Ovary (tissue), 7 donors: ENCODE measurements at regions not wholly inside any gene's neighbourhood (a gene's known extent, or its start where the extent isn't known, plus 50 kb on each side); places are given as distances from the start of the nearest gene placed in this dataset.

Experiments used
- DNase-seq, 5 donors: peaks; one replicate each; pipeline ENCODE4 v3.0.0-alpha.2; 2019 to 2020
- H3K27ac ChIP-seq, 2 donors: fragments of 200-600 bp; one replicate each; pipeline versions ENCODE4 v1.5.1 to v1.8.0; 2019 to 2022
- H3K27me3 ChIP-seq: fragments of 200-600 bp; one replicate; pipeline ENCODE4 v1.8.0; 2022
- H3K36me3 ChIP-seq: fragments of 200-600 bp; sonication (generic); one replicate; pipeline ENCODE4 v1.5.1; 2019
- H3K4me1 ChIP-seq: one replicate; pipeline ENCODE4 v1.8.1; 2013; ENCODE audit warnings: mild to moderate bottlenecking, moderate library complexity; ENCODE audit not compliant: insufficient read depth
- H3K4me3 ChIP-seq: fragments of 200-600 bp; sonication (generic); one replicate; pipeline ENCODE4 v1.5.1; 2017
- H3K9me3 ChIP-seq, 2 donors: fragments of 200-600 bp in 1 of 2; sonication (generic) in 1 of 2; one replicate each; pipeline versions ENCODE4 v1.5.1 to v1.8.1; 2013 to 2019; ENCODE audit warnings: mild to moderate bottlenecking in 1 of 2, moderate library complexity in 1 of 2
- CTCF ChIP-seq, 3 donors: fragments of 450-650 bp in 2 of 3; fragments of 200-600 bp in 1 of 3; IDR thresholded peaks; one replicate each; pipeline versions ENCODE4 v1.5.1 to v1.8.0; 2016 to 2022; ENCODE audit warnings: antibody characterized with exemption in 3 of 3, mild to moderate bottlenecking in 1 of 3
- EP300 ChIP-seq: sonication (generic); formaldehyde crosslinking; IDR thresholded peaks from one replicate; pipeline ENCODE4 v1.6.1; 2017; ENCODE audit warnings: antibody characterized with exemption
- POLR2A ChIP-seq: fragments of 450-650 bp; IDR thresholded peaks from one replicate; pipeline ENCODE4 v1.6.1; 2017; ENCODE audit warnings: antibody characterized with exemption, mild to moderate bottlenecking, moderate library complexity
- WGBS, 3 donors: extraction: QIAGEN DNeasy Blood & Tissue Kit in 1 of 3; methylation state at CpG; one replicate each; pipeline versions ENCODE4 v1.1.5 to v1.1.7; 2013 to 2017; 5-methylcytosine and 5-hydroxymethylcytosine counted together
- intact Hi-C, 4 donors: fragments of 100-400 bp; cut with DNase I; formaldehyde crosslinking; loops; one replicate each; pipeline versions ENCODE4 v1.11.0 to v1.15.1; 2022 to 2023
- donor health status: DM: no; HTN: no; CAD: no; lungs with moderate emphysema.
- donor health status: DM: no; HTN: no; CAD: no.
- donor health status: Bipolar disorder and iron deficiency.
- donor health status: DM: no; HTN: no; CAD: no.
- donor health status: DM: yes; HTN: yes; CAD: no.

GRCh38 chr1:5370311-5370710, 621.9 kb downstream of the NPHP4 start:
- DNase-seq, result no peak
- TF ChIP-seq EP300, result no peak
- TF ChIP-seq CTCF (IDR thresholded peaks at IDR 0.05), result no peak
- no peak for TF ChIP-seq POLR2A
- no peaks in the 10 kb centered on the region for H3K4me1 ChIP-seq
- intact Hi-C loops, result no loop called here
- H3K27ac ChIP-seq, result no peak overlapping the region
- H3K27me3 ChIP-seq, result no peaks in the 10 kb centered on the region
- H3K4me3 ChIP-seq, result no peak overlapping the region
- 68 to 82% (median 80%) methylated on average over 3 of the region's 3 CpGs for WGBS, 3 donors
- H3K9me3 ChIP-seq, result no peaks in the 10 kb centered on the region
- no peaks in the 10 kb centered on the region for H3K36me3 ChIP-seq

- intact Hi-C loops, result no loop called here
Observed at GRCh38 chr1:5369223-5369622, 623.0 kb downstream of the NPHP4 start.

GRCh38 chr1:5368201-5368600, 624.0 kb downstream of the NPHP4 start:
- Histone ChIP-seq H3K36me3 (no peaks in the 10 kb centered on the region), H3K27ac (no peak overlapping the region), H3K4me3 (no peak overlapping the region), H3K4me1 (no peaks in the 10 kb centered on the region), H3K27me3 (no peaks in the 10 kb centered on the region), H3K9me3 (no peaks in the 10 kb centered on the region)
- TF ChIP-seq POLR2A (no peak), EP300 (no peak), CTCF (IDR thresholded peaks at IDR 0.05) (no peak)
- no peak for DNase-seq
- intact Hi-C loops, result no loop called here
- WGBS, 3 donors, result 77 to 87% (median 80%) methylated on average over 5 of the region's 5 CpGs

More at GRCh38 chr1:5369223-5369622, 623.0 kb downstream of the NPHP4 start:
- TF ChIP-seq POLR2A (no peak), CTCF (IDR thresholded peaks at IDR 0.05) (no peak), EP300 (no peak)
- no peaks in the 10 kb centered on the region for H3K4me1 ChIP-seq
- no peaks in the 10 kb centered on the region for H3K9me3 ChIP-seq
- no peak overlapping the region for H3K4me3 ChIP-seq
- WGBS, 3 donors, result 72 to 90% (median 89%) methylated on average over 1 of the region's 1 CpG
- no peaks in the 10 kb centered on the region for H3K27me3 ChIP-seq
- no peak for DNase-seq
- no peaks in the 10 kb centered on the region for H3K36me3 ChIP-seq
- H3K27ac ChIP-seq, result no peak overlapping the region

GRCh38 chr1:5367306-5367705, 624.9 kb downstream of the NPHP4 start:
- no peaks in the 10 kb centered on the region for H3K4me1 ChIP-seq
- TF ChIP-seq POLR2A (no peak), CTCF (IDR thresholded peaks at IDR 0.05) (no peak), EP300 (no peak)
- H3K36me3 ChIP-seq, result no peaks in the 10 kb centered on the region
- no peak overlapping the region for H3K27ac ChIP-seq
- no peaks in the 10 kb centered on the region for H3K27me3 ChIP-seq
- no peaks in the 10 kb centered on the region for H3K9me3 ChIP-seq
- DNase-seq, result no peak
- H3K4me3 ChIP-seq, result no peak overlapping the region
- 83 to 89% (median 85%) methylated on average over 6 of the region's 6 CpGs for WGBS, 3 donors
- intact Hi-C loops, result no loop called here

GRCh38 chr1:5365751-5366150, 626.5 kb downstream of the NPHP4 start:
- H3K9me3 ChIP-seq, result no peaks in the 10 kb centered on the region
- WGBS, 3 donors, result 55 to 73% (median 66%) methylated on average over 5 of the region's 5 CpGs
- H3K27ac ChIP-seq, result no peak overlapping the region
- no peaks in the 10 kb centered on the region for H3K27me3 ChIP-seq
- no peaks in the 10 kb centered on the region for H3K36me3 ChIP-seq
- H3K4me1 ChIP-seq, result no peaks in the 10 kb centered on the region
- DNase-seq, result no peak
- TF ChIP-seq POLR2A (no peak), EP300 (no peak), CTCF (IDR thresholded peaks at IDR 0.05) (no peak)
- no peak overlapping the region for H3K4me3 ChIP-seq
- intact Hi-C loops, result no loop called here
